IPS-NIHi11 (cell line): ENCODE measurements at regions not wholly inside any gene's neighbourhood (a gene's known extent, or its start where the extent isn't known, plus 50 kb on each side); places are given as distances from the start of the nearest gene placed in this dataset.

Source experiments
- DNase-seq: peaks from one replicate; pipeline ENCODE4 v3.0.0; 2012; ENCODE audit warnings: mixed read lengths, low spot score

- DNase-seq: no peak
Measured at GRCh38 chr9:79335987-79336386, 235.8 kb upstream of the TLE4 start.

GRCh38 chr9:79341561-79341960 is 230.2 kb upstream of the TLE4 start:
- DNase-seq: no peak

- no peak for DNase-seq
Measured at GRCh38 chr9:79346350-79347020, 225.3 kb upstream of the TLE4 start.

- DNase-seq: no peak
Measured at GRCh38 chr9:79352322-79352721, 219.4 kb upstream of the TLE4 start.

- no peak for DNase-seq
Measured at GRCh38 chr9:79353856-79354520, 217.8 kb upstream of the TLE4 start.

- DNase-seq: no peak
Measured at GRCh38 chr9:79357194-79357593, 214.6 kb upstream of the TLE4 start.

GRCh38 chr9:79357616-79358015 is 214.1 kb upstream of the TLE4 start:
- no peak for DNase-seq

GRCh38 chr9:79360387-79361347 is 211.1 kb upstream of the TLE4 start:
- DNase-seq: peak; percentile 11

- peak; percentile 33 for DNase-seq
Measured at GRCh38 chr9:79362100-79363081, 209.4 kb upstream of the TLE4 start.

- DNase-seq: no peak
Measured at GRCh38 chr9:79369676-79370075, 202.1 kb upstream of the TLE4 start.

- no peak for DNase-seq
Measured at GRCh38 chr9:79371301-79371700, 200.5 kb upstream of the TLE4 start.

GRCh38 chr9:79371948-79372555 is 199.7 kb upstream of the TLE4 start:
- no peak for DNase-seq

- DNase-seq: no peak
Measured at GRCh38 chr9:79377339-79377855, 194.4 kb upstream of the TLE4 start.

- DNase-seq: no peak
Measured at GRCh38 chr9:79378107-79378506, 193.7 kb upstream of the TLE4 start.

- no peak for DNase-seq
Measured at GRCh38 chr9:79382044-79382443, 189.7 kb upstream of the TLE4 start.

- no peak for DNase-seq
Measured at GRCh38 chr9:79382458-79382857, 189.3 kb upstream of the TLE4 start.

GRCh38 chr9:79383096-79383495 is 188.7 kb upstream of the TLE4 start:
- no peak for DNase-seq

GRCh38 chr9:79384091-79384490 is 187.7 kb upstream of the TLE4 start:
- no peak for DNase-seq

- DNase-seq: no peak
Measured at GRCh38 chr9:79384501-79384900, 187.3 kb upstream of the TLE4 start.

GRCh38 chr9:79387101-79387835 is 184.5 kb upstream of the TLE4 start:
- no peak for DNase-seq
